NCI-H2107 (cell line): ENCODE measurements at regions not wholly inside any gene's neighbourhood (a gene's known extent, or its start where the extent isn't known, plus 50 kb on each side); places are given as distances from the start of the nearest gene placed in this dataset.

ENCODE experiments used
- DNase-seq: peaks from one replicate; lab custom pipeline; 2025; lab: John Stamatoyannopoulos, UW

DNA sequence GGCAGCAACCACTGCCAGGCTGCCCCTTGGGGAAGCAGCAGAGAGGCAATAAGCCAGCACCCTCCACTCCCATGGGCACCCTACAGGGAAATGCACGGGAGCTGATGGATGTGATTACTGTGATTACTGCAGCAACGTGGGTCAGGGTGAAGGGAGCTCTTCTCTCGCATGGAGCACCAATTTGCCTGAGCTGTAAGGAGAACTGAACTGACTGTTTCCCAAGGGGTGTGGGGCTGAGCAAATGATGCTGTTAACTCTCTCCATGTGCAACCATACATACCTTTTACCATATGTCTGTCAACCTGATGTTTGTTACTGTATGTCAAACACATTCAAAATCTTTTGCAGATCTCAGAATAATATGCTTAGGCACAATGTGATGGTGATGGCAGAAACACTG is 680.6 kb downstream of the SQOR start:
- peak; percentile 6 for DNase-seq

DNA sequence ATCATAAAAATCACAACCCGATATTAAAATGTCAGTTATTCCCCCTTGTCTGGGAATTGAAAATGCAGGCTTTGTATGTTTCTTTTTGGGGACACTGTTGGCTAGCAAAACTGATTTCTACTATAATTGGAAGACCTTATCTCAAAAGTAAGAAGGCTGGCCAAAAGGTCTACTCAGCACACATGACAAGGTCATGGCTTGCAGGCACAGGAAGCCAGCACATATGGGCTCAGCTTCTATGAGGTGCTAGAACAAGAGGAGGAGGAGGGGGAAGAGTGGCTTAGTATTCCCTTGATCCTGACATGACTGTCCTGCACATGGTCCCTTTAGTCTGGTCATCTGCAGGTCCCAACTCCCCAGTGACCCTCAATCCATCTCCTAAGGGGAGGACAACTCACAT is 681.2 kb downstream of the SQOR start:
- DNase-seq, result no peak

DNA sequence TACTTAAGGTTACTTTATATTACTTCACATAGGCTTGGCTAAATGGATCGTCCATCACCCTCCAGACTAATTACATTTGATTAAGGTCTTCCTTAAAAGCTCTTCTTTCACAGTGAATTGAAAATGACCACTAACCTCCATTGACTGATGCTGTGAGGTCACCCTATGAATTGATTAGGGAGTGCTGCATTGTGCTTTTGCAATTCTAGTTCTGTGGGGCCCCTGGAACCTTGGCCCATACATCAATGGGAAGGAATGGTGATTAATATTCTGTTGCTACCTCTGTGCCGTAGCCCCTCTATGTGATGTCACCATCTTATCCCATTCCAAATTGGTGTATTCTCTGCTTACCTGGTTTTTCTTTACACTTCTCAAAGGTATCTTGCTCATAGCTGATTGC is 682.2 kb downstream of the SQOR start:
- no peak for DNase-seq

DNA sequence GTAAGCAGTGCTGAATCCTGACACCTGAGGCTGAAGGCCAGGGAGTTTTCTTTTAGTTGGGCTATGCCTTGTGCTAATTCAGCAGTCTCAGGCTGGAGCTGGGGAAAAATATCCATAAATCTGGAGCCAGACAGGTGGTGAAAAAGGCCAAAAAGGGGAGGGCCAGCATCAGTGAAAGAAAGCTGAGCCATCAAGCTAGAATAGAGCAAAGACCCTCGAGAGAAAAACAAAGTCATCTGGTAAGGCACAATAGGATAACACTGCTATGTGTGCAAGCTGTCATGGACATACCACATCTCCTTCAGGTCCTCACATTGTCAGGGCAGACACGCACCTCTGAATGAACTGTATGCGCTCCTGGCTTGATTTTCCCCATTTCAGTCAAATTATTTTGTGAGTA is 687.9 kb downstream of the SQOR start:
- DNase-seq, result no peak

DNA sequence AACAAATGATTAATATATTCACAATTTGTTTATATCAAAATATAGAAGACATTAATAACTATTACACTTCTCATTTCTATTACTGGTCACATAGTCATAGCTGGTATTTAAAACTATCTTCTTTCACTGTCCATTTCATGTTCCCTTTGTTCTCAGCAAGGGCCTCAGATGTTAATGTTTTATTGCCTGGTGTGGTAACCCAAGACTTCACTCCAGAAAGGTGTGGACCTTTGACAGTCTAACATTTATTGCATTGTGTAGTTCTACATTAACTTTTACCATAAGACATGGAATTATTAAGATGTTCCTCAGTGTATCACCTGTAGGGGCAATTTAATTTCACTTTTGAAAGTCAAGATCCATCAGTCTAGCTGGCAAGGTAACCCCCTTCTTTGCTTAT is 691.3 kb downstream of the SQOR start:
- no peak for DNase-seq

DNA sequence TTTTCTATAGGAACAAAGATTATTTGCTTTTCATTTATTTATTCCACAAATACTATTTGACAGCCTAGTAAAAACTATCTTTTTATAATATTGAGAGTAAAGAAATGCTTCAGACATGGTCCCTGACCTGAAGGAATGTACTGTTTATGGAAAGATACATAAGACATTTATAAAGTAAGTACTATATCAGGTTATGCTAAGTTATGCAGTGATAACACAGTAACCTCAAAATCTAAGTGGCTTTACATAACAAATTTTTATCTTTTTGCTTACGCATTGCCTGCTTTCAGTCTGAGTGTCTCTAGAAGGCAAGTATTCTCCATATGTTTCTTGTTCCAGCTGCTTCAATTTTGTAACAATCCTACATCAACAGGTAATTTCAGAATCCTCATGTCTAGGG is 694.0 kb downstream of the SQOR start:
- DNase-seq, result no peak

DNA sequence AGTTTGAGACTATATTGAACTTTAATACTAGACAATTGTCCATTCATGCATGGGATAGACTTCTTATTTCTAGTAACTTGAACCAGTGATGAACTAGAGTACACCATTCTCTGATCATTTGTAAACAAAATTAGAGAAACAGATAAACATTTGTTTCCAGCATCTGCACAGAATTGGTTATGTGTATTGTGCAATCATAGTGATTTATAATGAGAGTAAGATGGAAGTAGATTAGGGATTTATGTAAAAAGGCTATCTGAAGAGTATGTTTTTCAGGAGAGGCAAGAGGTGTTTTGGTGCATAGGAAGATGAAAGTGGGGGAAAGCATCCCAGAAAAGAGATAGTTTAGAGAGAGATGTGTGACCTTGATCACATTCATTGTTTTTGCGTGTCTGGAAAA is 695.0 kb downstream of the SQOR start:
- no peak for DNase-seq

DNA sequence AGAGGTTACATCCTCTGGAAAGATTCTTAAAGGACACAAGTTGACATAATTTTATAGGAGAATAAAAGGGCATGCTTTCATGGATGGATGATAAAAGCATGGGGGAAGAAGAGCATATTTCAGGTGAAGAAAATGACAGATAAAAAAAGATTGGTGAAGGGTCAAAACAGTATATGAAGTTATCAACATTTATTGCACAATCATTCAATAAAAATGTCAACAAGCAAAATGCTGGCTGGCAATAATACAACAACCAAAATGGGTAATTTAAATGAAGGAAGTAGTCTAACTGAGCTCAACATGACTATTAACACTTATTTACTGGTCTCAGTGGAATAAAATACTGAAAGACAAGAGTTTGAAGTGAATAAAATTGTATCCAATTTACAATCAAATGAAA is 696.7 kb downstream of the SQOR start:
- no peak for DNase-seq

DNA sequence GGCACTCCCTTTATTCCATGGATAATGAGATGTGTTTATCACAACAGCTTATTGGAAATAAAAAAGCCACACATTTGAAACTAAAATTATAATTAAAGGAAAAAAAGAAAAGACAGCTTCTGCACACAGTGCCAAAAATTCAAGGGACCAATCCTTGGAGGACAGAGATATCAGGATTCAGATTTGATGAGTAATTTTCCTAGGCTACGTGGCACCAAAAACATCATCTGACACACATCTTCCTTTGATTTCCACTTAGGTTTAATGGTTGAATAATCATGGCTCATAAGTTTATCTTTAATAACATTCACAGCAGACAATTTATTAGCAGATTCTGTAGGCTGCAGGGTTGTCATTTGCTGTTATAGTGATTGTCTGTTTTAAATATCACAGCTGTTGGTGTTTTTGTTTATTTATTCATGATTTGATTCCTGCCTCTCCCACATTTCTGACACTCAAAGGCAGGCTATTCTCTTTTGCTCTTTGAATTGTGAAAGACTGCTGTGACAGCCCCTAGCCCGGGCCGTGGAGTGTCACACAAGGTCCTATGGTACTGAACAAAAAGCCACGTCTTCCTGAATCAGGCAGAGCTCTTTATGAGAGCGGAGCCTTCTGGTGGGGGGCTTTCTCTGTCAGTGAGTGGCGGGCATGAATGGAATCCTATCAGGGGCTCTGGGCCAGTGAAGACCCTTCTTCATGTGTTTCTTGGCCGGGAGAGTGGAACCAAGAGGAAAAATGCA is 708.5 kb downstream of the SQOR start:
- DNase-seq, result no peak

DNA sequence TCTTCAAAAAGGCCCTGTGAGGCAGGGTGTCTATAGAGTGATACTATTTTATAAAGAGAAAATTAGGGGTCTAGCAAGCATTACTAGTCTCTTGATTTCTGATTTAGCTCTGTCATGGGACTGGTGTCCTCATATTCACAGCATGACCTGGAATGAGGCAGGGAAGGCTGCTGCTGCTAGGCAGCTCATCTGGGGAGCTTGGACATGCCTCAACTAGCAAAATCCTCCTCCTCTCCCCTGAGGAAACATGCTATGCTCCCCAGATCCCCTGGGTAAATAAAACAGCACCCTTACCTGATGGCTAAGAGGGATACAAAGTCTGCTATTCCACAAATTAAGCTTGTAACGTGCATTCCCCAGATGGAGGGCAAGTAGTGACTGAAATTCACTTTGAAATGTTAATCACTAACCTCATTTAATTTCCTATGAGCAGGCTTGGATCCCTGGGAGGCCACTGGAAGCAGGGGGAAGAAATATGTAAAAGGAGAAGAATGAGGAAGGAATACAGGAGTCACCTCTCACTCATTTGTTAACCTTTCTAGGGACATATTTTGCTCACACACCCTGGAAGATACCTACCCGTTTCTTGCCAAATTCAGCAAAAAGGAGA is 709.4 kb downstream of the SQOR start:
- no peak for DNase-seq

DNA sequence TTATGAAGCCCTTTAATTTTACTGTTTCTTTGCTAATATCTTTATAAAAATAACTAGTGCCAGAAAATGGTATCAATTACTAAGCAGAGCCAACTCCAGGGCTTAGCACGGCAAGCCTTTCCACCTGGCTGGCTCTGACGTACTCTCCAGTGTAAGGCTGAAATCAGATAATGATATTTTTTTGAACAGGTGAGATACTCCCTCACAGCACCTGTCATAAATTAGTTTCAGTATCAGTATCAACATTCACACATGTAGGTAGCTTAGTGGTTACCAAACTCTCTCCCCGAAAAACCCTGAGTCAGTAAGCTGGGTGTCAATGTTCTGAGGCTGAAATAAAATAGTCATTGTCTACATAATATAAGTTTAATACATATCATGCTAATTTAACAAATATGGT is 710.1 kb downstream of the SQOR start:
- no peak for DNase-seq

DNA sequence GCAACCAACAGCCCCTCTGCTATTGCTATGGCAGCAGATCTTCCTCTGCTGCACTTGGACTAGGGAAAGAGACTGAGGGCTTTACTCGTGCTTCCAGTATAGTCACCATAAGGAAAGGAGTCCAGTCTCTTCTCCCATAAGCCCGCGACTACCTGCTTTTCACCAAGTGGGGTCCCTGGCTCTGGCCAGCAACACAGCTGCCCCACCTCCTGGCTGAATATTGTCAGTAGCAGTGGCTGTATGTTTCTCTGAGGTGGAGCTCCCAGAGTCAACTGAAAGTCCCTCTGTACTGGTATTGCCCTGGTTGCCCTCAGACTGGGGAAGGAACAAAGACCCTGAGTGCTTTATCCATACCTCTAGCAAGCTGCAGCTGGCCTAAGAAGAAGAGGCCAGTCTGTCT is 719.6 kb downstream of the SQOR start:
- DNase-seq, result no peak

DNA sequence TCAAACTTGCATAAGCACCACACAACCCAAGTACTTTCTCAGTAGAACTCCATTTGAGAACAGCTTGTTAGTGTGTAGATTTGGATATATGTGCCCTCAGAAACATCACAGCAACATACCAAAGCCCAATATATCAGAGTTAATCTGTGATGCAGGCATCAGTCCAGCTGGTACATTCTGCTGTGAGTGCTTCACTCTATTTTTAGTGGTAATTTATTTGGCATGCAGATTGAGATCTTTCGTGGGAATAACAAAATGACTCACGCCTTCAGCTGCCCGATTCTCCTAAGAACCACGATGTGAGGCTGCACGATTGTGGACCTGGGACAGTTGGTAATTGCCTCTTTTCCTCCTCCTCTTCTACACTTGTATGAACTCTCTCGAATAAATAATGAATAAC is 730.7 kb downstream of the SQOR start:
- DNase-seq, result no peak

DNA sequence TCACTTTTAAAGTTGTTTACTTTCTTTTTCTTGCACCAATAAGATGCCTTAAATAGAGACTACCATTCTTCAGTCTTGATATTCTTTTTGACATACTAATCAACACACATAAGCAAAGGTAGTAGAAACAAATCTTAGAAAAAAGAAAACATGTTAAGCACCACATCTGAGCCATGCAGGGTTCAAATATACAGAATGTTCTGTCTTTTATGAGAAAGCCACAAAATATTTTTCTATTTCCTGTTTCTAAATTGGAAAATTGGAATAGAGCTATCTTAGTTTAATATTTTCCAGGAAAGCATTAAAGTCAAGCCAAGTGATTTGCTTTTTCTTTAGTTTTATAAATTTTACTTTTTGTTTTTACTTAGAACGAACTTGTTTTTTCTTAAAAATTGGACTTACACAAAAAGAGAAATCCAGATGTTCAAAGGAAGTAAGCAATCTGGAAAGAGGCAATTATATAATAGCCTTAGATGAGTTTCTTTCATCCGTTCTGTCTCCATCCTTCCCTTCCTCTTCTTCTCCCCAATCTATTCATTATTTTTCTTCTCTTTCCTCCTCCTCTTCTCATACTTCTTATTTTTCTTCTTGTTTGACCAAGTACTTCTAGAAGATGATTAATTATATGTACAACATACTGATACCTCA is 731.7 kb downstream of the SQOR start:
- no peak for DNase-seq

DNA sequence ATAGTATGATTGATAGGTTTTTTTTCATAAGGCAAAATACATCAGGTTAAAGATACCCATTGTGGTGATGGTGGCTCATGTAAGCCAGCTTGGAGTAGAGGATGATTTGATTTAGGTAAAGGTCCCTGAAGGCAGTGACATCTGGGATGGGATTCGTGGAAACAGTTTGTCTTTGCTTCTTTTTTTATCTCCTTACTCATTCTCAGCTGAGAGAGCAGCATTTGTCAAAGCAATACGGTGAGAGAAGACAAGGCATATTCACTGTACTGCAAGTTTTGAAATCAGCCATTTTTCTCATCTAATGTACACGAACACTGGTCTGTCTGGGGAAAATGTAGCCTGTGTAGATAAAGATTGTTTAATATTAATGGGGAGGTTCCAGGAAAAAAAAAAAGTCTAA is 749.1 kb downstream of the SQOR start:
- no peak for DNase-seq

DNA sequence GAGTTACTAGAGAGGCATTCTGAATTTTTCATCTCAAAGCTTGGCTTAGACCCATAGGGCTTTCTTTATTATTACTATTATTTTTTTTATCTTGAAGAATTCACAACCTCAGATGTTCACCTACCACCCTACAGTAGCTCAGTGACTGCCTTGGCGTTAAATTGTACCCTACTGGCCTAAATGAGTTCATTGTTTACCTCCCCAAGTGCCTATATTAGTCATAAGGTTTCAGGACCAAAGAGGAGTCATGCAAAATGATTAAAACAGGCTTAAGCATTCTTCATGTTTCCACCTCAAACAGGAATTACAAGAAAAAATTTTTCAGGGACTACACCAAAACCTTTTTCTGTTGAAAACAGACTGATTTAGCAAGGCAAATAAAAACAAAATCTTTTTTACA is 751.5 kb downstream of the SQOR start:
- no peak for DNase-seq

DNA sequence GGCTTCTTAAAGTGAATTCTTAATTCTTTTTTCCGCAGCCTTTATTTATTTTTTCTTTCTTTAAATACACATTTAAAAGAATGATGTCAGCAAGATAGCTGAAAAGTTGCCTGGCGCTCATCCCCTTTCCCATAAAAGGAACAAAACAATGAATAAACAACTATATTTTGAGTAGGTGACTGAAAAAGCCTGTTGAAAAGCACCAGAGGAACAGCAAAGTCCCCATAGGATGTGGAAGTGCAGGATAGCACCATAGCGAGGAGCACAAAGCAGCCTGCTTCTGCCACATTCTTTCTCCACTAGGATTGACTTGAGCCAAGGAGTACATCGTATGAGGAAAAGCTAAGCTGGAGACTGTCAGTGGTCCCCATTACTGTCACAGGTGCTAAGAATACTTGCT is 754.9 kb downstream of the SQOR start:
- DNase-seq, result no peak

DNA sequence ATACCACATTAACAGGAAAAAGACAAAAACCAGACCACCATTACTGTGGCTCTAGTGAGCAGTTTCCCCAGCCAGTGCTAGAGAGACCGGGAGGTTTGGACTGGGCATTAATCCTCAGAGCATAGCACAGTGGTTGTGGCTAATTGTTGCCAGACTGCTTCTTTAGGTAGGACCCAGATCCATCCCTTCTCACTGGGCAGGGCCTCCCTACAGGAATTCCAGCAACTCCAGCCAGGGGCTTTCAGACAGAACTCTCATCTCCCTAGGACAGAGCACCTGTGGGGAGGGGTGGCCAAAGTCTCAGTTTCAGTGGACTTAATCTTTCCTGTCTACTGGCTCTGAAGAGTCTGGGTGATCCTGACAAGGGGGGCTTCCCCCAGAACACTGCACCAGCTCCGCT is 759.6 kb downstream of the SQOR start:
- no peak for DNase-seq

DNA sequence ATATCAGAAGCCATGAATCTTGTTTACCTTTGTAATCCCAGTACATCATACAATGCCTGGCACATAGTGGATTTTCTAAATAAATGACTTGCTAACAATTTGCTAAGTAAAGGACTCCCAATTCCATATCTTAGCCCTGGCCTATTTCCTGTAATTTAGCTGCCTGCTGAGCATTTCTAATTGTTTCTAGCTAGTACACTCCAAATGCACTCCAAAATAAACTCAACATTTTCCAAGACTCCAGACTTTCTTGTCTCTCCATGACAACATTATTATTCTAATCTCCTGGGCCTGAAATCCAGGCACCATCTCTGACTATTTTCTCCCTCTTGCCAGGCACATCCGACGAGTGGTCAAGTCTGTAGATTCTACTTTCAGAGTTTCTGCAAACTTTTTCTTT is 773.5 kb downstream of the SQOR start:
- no peak for DNase-seq

DNA sequence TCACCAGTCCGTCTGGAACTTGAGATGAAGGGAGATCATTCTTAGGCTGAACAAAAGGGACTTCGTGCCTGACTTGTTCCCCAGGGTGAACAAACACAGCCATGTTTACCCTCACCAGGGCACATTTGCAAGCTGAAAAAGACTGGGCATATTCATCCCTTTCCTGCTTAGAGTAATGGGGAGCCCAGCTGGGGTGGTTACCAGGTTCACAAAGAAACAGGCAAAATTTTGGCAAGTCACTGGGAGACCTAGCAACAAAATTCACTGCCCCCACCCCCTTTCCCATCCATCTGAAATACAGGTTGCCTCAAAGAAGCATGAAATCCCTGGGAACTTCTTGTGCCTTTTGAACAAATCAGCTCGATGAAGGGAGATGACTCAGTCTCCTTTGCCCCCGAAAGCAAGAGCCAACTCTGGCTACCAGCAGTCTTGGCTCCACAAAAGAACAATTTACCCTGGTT is 775.0 kb downstream of the SQOR start:
- no peak for DNase-seq

DNA sequence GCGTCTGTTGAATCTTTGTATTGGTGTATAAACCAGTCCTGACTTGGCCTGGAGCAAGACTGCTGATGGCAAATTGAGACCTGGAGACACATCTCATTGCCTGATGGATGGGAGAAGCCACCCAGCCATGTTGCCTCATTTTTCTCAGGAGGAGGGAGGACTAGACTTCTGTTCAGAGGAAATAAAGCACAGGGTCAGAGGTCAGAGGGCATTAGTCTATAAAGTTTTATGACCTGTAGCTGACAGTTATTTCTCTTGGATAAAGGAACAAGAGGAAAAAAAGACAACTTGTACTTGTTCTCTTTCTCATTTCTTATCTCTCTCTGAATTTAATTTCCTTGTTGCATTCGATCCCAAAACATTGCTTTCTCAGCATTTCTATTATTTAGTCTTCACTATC is 775.9 kb downstream of the SQOR start:
- DNase-seq, result no peak

DNA sequence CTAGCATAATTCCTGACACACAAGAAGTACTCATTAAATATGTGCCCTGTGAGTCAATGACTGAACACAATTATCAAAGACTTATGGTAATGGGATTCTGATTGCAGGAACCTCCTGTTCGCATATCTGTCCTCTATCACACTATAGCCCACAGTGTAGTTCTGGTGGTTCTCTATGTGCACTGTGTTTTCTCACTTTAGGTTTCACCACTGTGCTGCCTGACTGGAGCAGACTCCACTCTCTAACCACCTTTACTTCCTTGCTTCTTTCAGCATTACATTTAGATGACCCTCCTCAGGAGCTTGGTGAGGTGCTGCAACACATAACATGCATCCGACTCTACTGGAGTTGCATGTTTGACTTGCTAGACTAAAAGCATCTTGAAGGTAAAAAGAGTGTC is 777.1 kb downstream of the SQOR start:
- no peak for DNase-seq

DNA sequence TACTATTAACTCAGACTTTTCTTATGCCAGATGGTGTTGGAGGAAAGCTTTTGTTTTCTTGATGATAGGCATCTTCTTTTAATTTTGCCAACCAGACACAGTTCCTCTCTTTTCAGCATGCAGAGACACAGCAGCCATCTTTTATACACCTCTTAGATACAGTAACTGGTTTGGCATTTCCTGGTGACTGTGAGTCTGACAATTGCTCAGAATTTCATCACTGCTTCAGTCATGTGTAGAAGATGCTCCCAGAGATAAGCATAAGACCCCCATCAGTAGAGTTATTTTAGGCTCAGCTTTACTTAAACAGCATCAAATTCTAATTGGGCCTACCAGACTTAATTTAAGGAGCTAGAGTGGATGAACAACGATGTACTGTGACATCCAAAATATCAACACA is 779.0 kb downstream of the SQOR start:
- DNase-seq, result no peak

DNA sequence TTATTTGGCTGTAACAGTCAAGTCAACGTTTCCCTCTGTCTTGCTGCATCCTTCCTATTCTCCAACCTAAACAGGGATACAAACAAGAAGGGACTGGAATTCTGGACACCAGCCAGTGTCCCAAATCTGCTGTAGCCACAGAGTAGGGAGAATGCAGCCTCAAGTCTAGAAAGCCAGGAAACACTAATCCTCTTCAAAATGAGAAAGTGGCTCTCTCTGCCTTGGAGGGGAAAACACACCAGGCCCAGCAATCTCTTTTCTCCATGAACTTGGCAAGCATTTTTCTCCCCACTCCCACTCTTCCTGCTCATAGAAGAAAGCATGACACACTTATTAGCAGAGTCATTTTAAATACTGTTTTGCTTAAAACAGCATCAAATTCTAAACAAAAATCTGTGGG is 781.7 kb downstream of the SQOR start:
- DNase-seq, result no peak
